GM23248 (cell line): ENCODE measurements at regions not wholly inside any gene's neighbourhood (a gene's known extent, or its start where the extent isn't known, plus 50 kb on each side); places are given as distances from the start of the nearest gene placed in this dataset.

Source experiments
- DNase-seq: peaks from one replicate; pipeline ENCODE4 v3.0.0-alpha.2; 2015
- H2AFZ ChIP-seq: fragments of 200-600 bp; sonication (generic); 2 replicates; pipeline ENCODE4 v1.6.1; 2016; ENCODE audit warnings: antibody characterized with exemption
- H3F3A ChIP-seq: fragments of 200-600 bp; sonication (generic); 2 replicates; pipeline ENCODE4 v1.6.1; 2016; ENCODE audit warnings: mild to moderate bottlenecking, antibody characterized with exemption, mixed run types; ENCODE audit not compliant: insufficient read depth
- H3K27ac ChIP-seq: fragments of 200-600 bp; sonication (generic); 2 replicates; pipeline ENCODE4 v1.5.1; 2016; ENCODE audit warnings: mild to moderate bottlenecking
- H3K27me3 ChIP-seq: fragments of 200-600 bp; sonication (generic); replicated peaks from 2 replicates; pipeline ENCODE4 v1.6.1; 2016; ENCODE audit warnings: mild to moderate bottlenecking; ENCODE audit not compliant: insufficient read depth
- H3K36me3 ChIP-seq: fragments of 200-600 bp; sonication (generic); 2 replicates; pipeline ENCODE4 v1.6.1; 2016; ENCODE audit warnings: low read depth, mild to moderate bottlenecking
- H3K4me1 ChIP-seq: fragments of 200-600 bp; sonication (generic); 2 replicates; pipeline ENCODE4 v1.6.1; 2016; ENCODE audit warnings: mild to moderate bottlenecking; ENCODE audit not compliant: insufficient read depth
- H3K4me2 ChIP-seq: fragments of 200-600 bp; sonication (generic); one replicate; pipeline ENCODE4 v1.6.1; 2016; ENCODE audit warnings: mild to moderate bottlenecking; ENCODE audit not compliant: unreplicated experiment
- H3K4me3 ChIP-seq: fragments of 200-600 bp; sonication (generic); 2 replicates; pipeline ENCODE4 v1.5.1; 2016; ENCODE audit warnings: mild to moderate bottlenecking
- H3K79me2 ChIP-seq: fragments of 200-600 bp; sonication (generic); 2 replicates; pipeline ENCODE4 v1.6.1; 2016; ENCODE audit warnings: mild to moderate bottlenecking; ENCODE audit not compliant: insufficient read depth
- H3K9ac ChIP-seq: fragments of 200-600 bp; sonication (generic); 2 replicates; pipeline ENCODE4 v1.6.1; 2016; ENCODE audit warnings: mild to moderate bottlenecking
- H3K9me2 ChIP-seq: fragments of 200-600 bp; sonication (generic); 2 replicates; pipeline ENCODE4 v1.6.1; 2016; ENCODE audit warnings: mixed run types, mild to moderate bottlenecking, moderate library complexity; ENCODE audit not compliant: insufficient read depth
- H3K9me3 ChIP-seq: fragments of 200-600 bp; sonication (generic); one replicate; pipeline ENCODE4 v1.6.1; 2017; ENCODE audit warnings: low read depth
- H4K20me1 ChIP-seq: fragments of 200-600 bp; sonication (generic); 2 replicates; pipeline ENCODE4 v1.6.0; 2016; ENCODE audit not compliant: insufficient read depth
- EZH2 ChIP-seq: fragments of 200-600 bp; sonication (generic); IDR thresholded peaks from 2 replicates; pipeline ENCODE4 v1.6.1; 2018; ENCODE audit warnings: antibody characterized with exemption, mild to moderate bottlenecking; ENCODE audit not compliant: insufficient read depth, poor library complexity, severe bottlenecking
- EZH2phosphoT487 ChIP-seq: fragments of 200-600 bp; sonication (generic); IDR thresholded peaks from 2 replicates; pipeline ENCODE4 v1.6.1; 2018; ENCODE audit warnings: antibody characterized with exemption, moderate library complexity, mild to moderate bottlenecking, low read depth; ENCODE audit not compliant: insufficient read depth
- WGBS, 2 experiments: methylation state at CpG; one replicate each; pipeline ENCODE4 v1.1.6; 2015 to 2017; ENCODE audit warnings: low lambda C conversion rate in 2 of 2, low coverage in 1 of 2; ENCODE audit errors: missing lambda C conversion rate in 2 of 2; 5-methylcytosine and 5-hydroxymethylcytosine counted together
- in situ Hi-C: fragments of 300-500 bp; cut with MboI; formaldehyde crosslinking; loops from 2 replicates; pipeline ENCODE4 v1.15.0; 2020

DNA sequence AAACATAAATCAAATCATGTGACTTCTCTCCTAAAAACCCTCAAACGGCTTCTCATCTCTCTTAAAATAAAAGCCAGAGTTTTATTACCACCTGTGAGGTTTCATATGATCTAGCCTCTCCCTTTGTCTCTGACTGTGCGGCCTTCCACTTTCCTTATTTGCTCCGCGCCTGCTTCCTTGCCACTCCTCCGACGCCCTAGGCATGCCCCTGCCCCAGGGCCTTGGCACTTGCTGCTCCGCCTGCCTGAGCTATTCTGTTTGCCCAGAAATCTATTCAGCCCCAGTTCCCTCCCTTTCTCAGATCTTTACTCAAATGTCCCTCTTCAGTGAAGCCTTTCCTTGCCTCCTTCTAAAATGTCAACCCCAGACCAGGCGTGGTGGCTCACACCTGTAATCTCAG lies 57.5 kb upstream of the DISP3 start:
- no peak for DNase-seq
- no peaks in the 10 kb centered on the region for H4K20me1 ChIP-seq
- in situ Hi-C loops, result no loop called here
- 57 to 60% methylated on average over 8 of the region's 8 CpGs for WGBS, 2 experiments
- no peaks in the 10 kb centered on the region for H3K36me3 ChIP-seq
- no peaks in the 10 kb centered on the region; the same call in 1 of the 2 replicates for H3K27me3 ChIP-seq
- H3K4me2 ChIP-seq, result no peak overlapping the region
- no peaks in the 10 kb centered on the region for H3K9me2 ChIP-seq
- H3K9me3 ChIP-seq, result no peaks in the 10 kb centered on the region
- no peak overlapping the region for H3K4me3 ChIP-seq
- H3K4me1 ChIP-seq, result no peaks in the 10 kb centered on the region
- H2AFZ ChIP-seq, result no peak overlapping the region
- no peak overlapping the region for H3K27ac ChIP-seq
- TF ChIP-seq EZH2phosphoT487, result no peak
- TF ChIP-seq EZH2, result no peak
- no peaks in the 10 kb centered on the region for H3K79me2 ChIP-seq
- H3F3A ChIP-seq, result no peaks in the 10 kb centered on the region
- no peak overlapping the region for H3K9ac ChIP-seq

DNA sequence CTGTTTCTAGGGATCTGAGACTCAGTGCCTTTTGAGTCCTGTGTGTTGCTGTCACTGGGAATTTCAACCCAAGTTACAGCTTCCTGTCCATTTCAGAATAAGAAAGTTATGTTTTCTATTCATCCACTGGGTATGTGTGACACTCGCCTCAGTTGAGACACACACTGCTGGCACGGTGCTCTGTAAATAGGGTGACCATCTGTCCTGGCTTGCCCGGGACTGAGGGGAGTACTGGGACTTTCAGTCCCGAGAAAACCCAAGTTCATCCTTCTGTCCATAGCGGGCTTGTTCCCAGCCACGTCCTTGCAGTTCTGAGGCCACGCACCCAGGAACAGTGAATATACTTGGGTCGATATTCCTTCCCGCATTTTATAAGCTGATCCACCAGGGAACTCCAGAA lies 56.3 kb upstream of the DISP3 start:
- no peaks in the 10 kb centered on the region; the same call in 1 of the 2 replicates for H3K27me3 ChIP-seq
- H2AFZ ChIP-seq, result no peak overlapping the region
- H4K20me1 ChIP-seq, result no peaks in the 10 kb centered on the region
- TF ChIP-seq EZH2 (no peak), EZH2phosphoT487 (no peak)
- 30 to 36% methylated on average over 9 of the region's 9 CpGs for WGBS, 2 experiments
- no peaks in the 10 kb centered on the region for H3K4me1 ChIP-seq
- H3K27ac ChIP-seq, result no peak overlapping the region
- H3K4me2 ChIP-seq, result no peak overlapping the region
- H3F3A ChIP-seq, result no peaks in the 10 kb centered on the region
- in situ Hi-C loops, result no loop called here
- no peak for DNase-seq
- no peaks in the 10 kb centered on the region for H3K36me3 ChIP-seq
- no peaks in the 10 kb centered on the region for H3K9me2 ChIP-seq
- no peaks in the 10 kb centered on the region for H3K9me3 ChIP-seq
- H3K79me2 ChIP-seq, result no peaks in the 10 kb centered on the region
- H3K4me3 ChIP-seq, result no peak overlapping the region
- no peak overlapping the region for H3K9ac ChIP-seq

DNA sequence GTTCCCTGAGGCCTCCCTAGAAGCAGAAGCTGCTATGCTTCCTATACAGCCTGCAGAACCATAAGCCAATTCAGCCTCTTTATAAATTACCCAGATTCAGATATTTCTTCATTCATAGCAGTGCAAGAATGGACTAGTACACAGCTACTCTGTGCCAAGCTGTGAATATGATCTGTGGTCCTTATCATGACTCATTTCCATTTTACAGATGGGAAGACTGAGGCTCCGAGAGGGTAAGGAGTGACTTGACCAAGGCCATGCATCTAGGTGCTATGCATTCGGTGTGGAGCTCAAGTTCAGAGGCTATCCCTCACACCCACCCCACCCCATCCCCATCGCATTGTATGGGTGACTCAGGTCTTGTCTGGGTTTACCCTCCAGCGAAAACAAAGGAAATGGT lies 52.3 kb upstream of the DISP3 start:
- no peaks in the 10 kb centered on the region for H3K9me3 ChIP-seq

DNA sequence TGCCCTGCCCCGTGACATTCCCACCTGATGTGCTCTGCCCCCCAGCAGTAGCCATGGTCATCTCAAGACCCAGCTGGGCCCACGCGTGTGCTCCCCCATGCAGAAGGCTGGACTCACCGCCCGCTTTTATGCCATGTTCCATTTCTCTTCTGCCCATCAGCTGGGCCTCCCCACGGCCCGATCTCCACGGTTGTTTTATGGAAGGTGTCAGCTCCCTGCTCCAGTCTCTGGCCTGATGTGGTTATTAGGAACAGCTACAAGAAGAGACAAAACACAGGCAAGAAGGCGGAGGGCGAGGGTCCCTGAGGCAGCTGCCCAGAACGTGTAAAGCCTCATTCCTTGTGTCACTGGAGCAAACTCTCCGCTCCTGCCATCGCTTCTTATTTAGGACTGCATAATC lies 50.2 kb upstream of the DISP3 start:
- no peaks in the 10 kb centered on the region for H3K79me2 ChIP-seq
- H3K27ac ChIP-seq, result no peak overlapping the region
- TF ChIP-seq EZH2 (no peak), EZH2phosphoT487 (no peak)
- H2AFZ ChIP-seq, result no peak overlapping the region
- H3K9ac ChIP-seq, result no peak overlapping the region
- no peaks in the 10 kb centered on the region for H3F3A ChIP-seq
- no peaks in the 10 kb centered on the region for H3K4me1 ChIP-seq
- no peaks in the 10 kb centered on the region for H3K36me3 ChIP-seq
- WGBS, 2 experiments, result 62 to 69% methylated on average over 13 of the region's 13 CpGs
- no peaks in the 10 kb centered on the region for H3K27me3 ChIP-seq
- H3K9me3 ChIP-seq, result no peaks in the 10 kb centered on the region
- H3K4me2 ChIP-seq, result no peak overlapping the region
- no peak overlapping the region for H3K4me3 ChIP-seq
- H3K9me2 ChIP-seq, result no peaks in the 10 kb centered on the region
- no peak for DNase-seq
- no peaks in the 10 kb centered on the region for H4K20me1 ChIP-seq
- in situ Hi-C loops, result no loop called here

More for the DNA sequence above, 52.3 kb upstream of the DISP3 start:
- in situ Hi-C loops, result no loop called here
- WGBS, 2 experiments, result 30 to 47% methylated on average over 3 to 4 of the region's 4 CpGs
- H3K4me3 ChIP-seq, result no peak overlapping the region
- no peaks in the 10 kb centered on the region for H3K79me2 ChIP-seq
- no peaks in the 10 kb centered on the region for H3K9me2 ChIP-seq
- H3K27ac ChIP-seq, result no peak overlapping the region
- DNase-seq, result no peak
- H3K36me3 ChIP-seq, result no peaks in the 10 kb centered on the region
- H3F3A ChIP-seq, result no peaks in the 10 kb centered on the region
- no peak overlapping the region for H3K4me2 ChIP-seq
- no peaks in the 10 kb centered on the region for H3K27me3 ChIP-seq
- no peak for TF ChIP-seq EZH2phosphoT487
- TF ChIP-seq EZH2, result no peak
- no peak overlapping the region for H2AFZ ChIP-seq
- H4K20me1 ChIP-seq, result no peaks in the 10 kb centered on the region
- H3K4me1 ChIP-seq, result no peaks in the 10 kb centered on the region
- H3K9ac ChIP-seq, result no peak overlapping the region
